HEK293 (cell line): ENCODE measurements at regions not wholly inside any gene's neighbourhood (a gene's known extent, or its start where the extent isn't known, plus 50 kb on each side); places are given as distances from the start of the nearest gene placed in this dataset.

Experiments
- CTCF ChIA-PET: fragments of 350-600 bp; formaldehyde crosslinking; extraction: SDS; loops from one replicate; lab custom pipeline; 2021; ENCODE audit warnings: antibody characterized with exemption; lab: Yijun Ruan, JAX
- POLR2A ChIA-PET: fragments of 300-600 bp; formaldehyde crosslinking; extraction: SDS; loops from one replicate; lab custom pipeline; 2020; ENCODE audit warnings: antibody characterized with exemption, inconsistent platforms; lab: Yijun Ruan, JAX
- H3K27ac ChIP-seq: fragments of 200-500 bp; sonication (Bioruptor generic); 2 replicates; pipeline ENCODE4 v1.5.1; 2014; ENCODE audit warnings: low read depth, low read length, control low read depth, inconsistent platforms; ENCODE audit errors: extremely low read depth
- H3K36me3 ChIP-seq, 2 experiments: fragments of 200-500 bp in 1 of 2; sonication (Bioruptor generic) in 1 of 2; 1 replicate in 1 of 2; 2 replicates in 1 of 2; pipeline ENCODE4 v1.5.1; 2014 to 2017; ENCODE audit warnings: inconsistent platforms in 2 of 2, low read length in 2 of 2; ENCODE audit not compliant: control insufficient read depth in 2 of 2, insufficient read depth in 1 of 2
- H3K4me1 ChIP-seq: fragments of 200-500 bp; sonication (Bioruptor generic); 2 replicates; pipeline ENCODE4 v1.5.1; 2014; ENCODE audit warnings: mild to moderate bottlenecking, low read length, inconsistent platforms; ENCODE audit not compliant: control insufficient read depth, insufficient read depth
- H3K4me3 ChIP-seq: 2 replicates; pipeline ENCODE4 v1.5.1; 2011; ENCODE audit warnings: low read depth, mild to moderate bottlenecking, control low read depth, low read length, moderate library complexity
- H3K9me3 ChIP-seq: fragments of 200-500 bp; sonication (Bioruptor generic); 2 replicates; pipeline ENCODE4 v1.5.1; 2014; ENCODE audit warnings: low read depth, low read length, inconsistent platforms; ENCODE audit not compliant: control insufficient read depth, insufficient read depth
- GLIS1 ChIP-seq: fragments of 450-650 bp; formaldehyde crosslinking; IDR thresholded peaks from 2 replicates; pipeline ENCODE4 v1.5.1; 2016; ENCODE audit warnings: missing biosample characterization, missing genetic modification characterization
- GLIS2 ChIP-seq: fragments of 450-650 bp; formaldehyde crosslinking; IDR thresholded peaks from 2 replicates; pipeline ENCODE4 v1.5.1; 2016; ENCODE audit warnings: missing biosample characterization, missing genetic modification characterization
- HOXA7 ChIP-seq: sonication (generic); formaldehyde crosslinking; IDR thresholded peaks from 2 replicates; pipeline ENCODE4 v1.8.1; 2022; ENCODE audit warnings: missing genetic modification reagents, borderline replicate concordance
- MYNN ChIP-seq: fragments of 450-650 bp; formaldehyde crosslinking; IDR thresholded peaks from 2 replicates; pipeline ENCODE4 v1.5.1; 2016; ENCODE audit warnings: missing biosample characterization, missing genetic modification characterization, borderline replicate concordance
- PRDM1 ChIP-seq: fragments of 450-650 bp; formaldehyde crosslinking; IDR thresholded peaks from 2 replicates; pipeline ENCODE4; 2016; ENCODE audit warnings: missing biosample characterization, missing genetic modification characterization
- REPIN1 ChIP-seq: fragments of 450-650 bp; formaldehyde crosslinking; IDR thresholded peaks from 2 replicates; pipeline ENCODE4 v1.5.1; 2017; ENCODE audit warnings: missing biosample characterization, missing genetic modification characterization, low read depth
- SETDB1 ChIP-seq: IDR thresholded peaks from one replicate; pipeline ENCODE4 v1.6.1; 2017; ENCODE audit warnings: mild to moderate bottlenecking, low read length, moderate library complexity, mixed read lengths; ENCODE audit not compliant: insufficient read length
- TRIM28 ChIP-seq: IDR thresholded peaks from 2 replicates; pipeline ENCODE4 v1.6.1; 2011; ENCODE audit warnings: low read length, control low read depth, borderline replicate concordance
- WT1 ChIP-seq: fragments of 450-650 bp; formaldehyde crosslinking; IDR thresholded peaks from 2 replicates; pipeline ENCODE4 v1.5.1; 2016; ENCODE audit warnings: missing biosample characterization, missing genetic modification characterization
- ZIC2 ChIP-seq: fragments of 450-650 bp; formaldehyde crosslinking; IDR thresholded peaks from 2 replicates; pipeline ENCODE4 v1.5.1; 2016; ENCODE audit warnings: missing biosample characterization, missing genetic modification characterization
- ZNF132 ChIP-seq: fragments of 450-650 bp; formaldehyde crosslinking; IDR thresholded peaks from 2 replicates; pipeline ENCODE4 v1.5.1; 2017; ENCODE audit warnings: missing biosample characterization, missing genetic modification characterization, borderline replicate concordance
- ZNF184 ChIP-seq: fragments of 450-650 bp; IDR thresholded peaks from 2 replicates; pipeline ENCODE4 v1.5.1; 2018; ENCODE audit warnings: missing biosample characterization, mild to moderate bottlenecking, missing genetic modification characterization
- ZNF391 ChIP-seq: fragments of 450-650 bp; formaldehyde crosslinking; IDR thresholded peaks from 2 replicates; pipeline ENCODE4 v1.5.1; 2016; ENCODE audit warnings: low read depth, missing biosample characterization, missing genetic modification characterization, borderline replicate concordance
- ZNF433 ChIP-seq: fragments of 450-650 bp; formaldehyde crosslinking; IDR thresholded peaks from 2 replicates; pipeline ENCODE4 v1.5.1; 2016; ENCODE audit warnings: missing biosample characterization, missing genetic modification characterization, low read depth
- ZNF473 ChIP-seq: fragments of 450-650 bp; formaldehyde crosslinking; IDR thresholded peaks from 2 replicates; pipeline ENCODE4 v1.5.1; 2017; ENCODE audit warnings: missing biosample characterization, missing genetic modification characterization
- ZNF529 ChIP-seq: fragments of 450-650 bp; formaldehyde crosslinking; IDR thresholded peaks from 2 replicates; pipeline ENCODE4 v1.5.1; 2017; ENCODE audit warnings: missing genetic modification characterization, missing biosample characterization; ENCODE audit not compliant: insufficient replicate concordance
- ZNF624 ChIP-seq: fragments of 450-650 bp; formaldehyde crosslinking; IDR thresholded peaks from 2 replicates; pipeline ENCODE4 v1.5.1; 2017; ENCODE audit warnings: missing biosample characterization, missing genetic modification characterization
- ZNF660 ChIP-seq: fragments of 450-650 bp; IDR thresholded peaks from 2 replicates; pipeline ENCODE4 v1.5.1; 2018; ENCODE audit warnings: missing biosample characterization, mild to moderate bottlenecking, missing genetic modification characterization
- ZNF664 ChIP-seq: fragments of 450-650 bp; formaldehyde crosslinking; IDR thresholded peaks from 2 replicates; pipeline ENCODE4 v1.5.1; 2016; ENCODE audit warnings: missing biosample characterization, missing genetic modification characterization
- TF ChIP-seq, protein P1 (sequence below): fragments of 450-650 bp; formaldehyde crosslinking; optimal IDR thresholded peaks from 2 replicates; pipeline ENCODE3; 2016; ENCODE audit warnings: missing biosample characterization, mild to moderate bottlenecking, missing genetic modification characterization
- TF ChIP-seq, protein P2 (sequence below): fragments of 450-650 bp; formaldehyde crosslinking; IDR thresholded peaks from 2 replicates; pipeline ENCODE4 v1.5.1; 2016; ENCODE audit warnings: missing biosample characterization, missing genetic modification characterization
- TF ChIP-seq, protein P3 (sequence below): fragments of 450-650 bp; formaldehyde crosslinking; IDR thresholded peaks from 2 replicates; pipeline ENCODE4 v1.5.1; 2016; ENCODE audit warnings: missing biosample characterization, missing genetic modification characterization
- TF ChIP-seq, protein P4 (sequence below): fragments of 450-650 bp; formaldehyde crosslinking; IDR thresholded peaks from 2 replicates; pipeline ENCODE4 v1.5.1; 2017; ENCODE audit warnings: missing biosample characterization, mild to moderate bottlenecking, missing genetic modification characterization, moderate library complexity
- TF ChIP-seq, protein P5 (sequence below): fragments of 450-650 bp; formaldehyde crosslinking; IDR thresholded peaks from 2 replicates; pipeline ENCODE4 v1.5.1; 2017; ENCODE audit warnings: missing biosample characterization, missing genetic modification characterization

DNA sequence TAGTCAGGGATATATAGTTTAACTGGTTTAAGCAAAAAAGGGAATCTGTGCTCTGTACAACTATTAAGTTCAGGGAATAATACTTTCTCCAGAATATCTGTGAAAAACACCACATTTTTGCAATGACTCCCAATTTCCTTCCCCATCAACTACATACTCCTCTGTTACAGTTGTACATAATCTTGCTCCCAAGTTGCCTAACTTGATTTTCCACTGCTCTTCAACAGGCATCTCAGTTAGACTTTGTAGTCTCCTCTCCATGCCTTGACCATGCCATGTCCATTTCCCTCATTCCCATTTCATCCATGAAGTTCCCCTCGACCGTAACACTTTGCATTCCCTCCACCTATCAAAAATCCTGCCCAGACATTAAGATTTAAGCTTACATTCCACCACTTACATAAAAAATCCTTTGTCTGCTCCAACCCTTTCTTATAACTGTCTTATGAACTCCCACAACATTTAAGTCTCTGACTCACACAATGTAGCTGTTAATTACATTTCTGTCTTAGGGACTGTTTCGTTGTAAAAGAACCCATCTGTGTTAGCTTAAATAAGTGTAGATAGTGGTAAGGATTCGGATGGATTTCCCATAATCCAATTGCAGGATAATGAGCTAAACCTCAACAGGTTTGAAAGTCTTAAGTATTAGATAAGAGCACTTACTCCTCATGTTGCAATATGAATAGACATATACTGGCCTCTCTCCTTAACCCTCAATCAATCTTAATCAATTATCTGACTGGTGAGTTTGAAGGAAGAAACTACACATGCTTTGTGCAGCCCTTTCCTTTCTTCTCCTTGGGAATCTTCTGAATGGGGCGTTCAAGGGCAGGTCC lies 156.5 kb downstream of the PAWR start:
- CTCF ChIA-PET, result interaction anchor here (0.7 kb wide), 1 partner anchor 114 kb away, joined by 3 read pairs; no protein-coding TSS in a partner anchor
- POLR2A ChIA-PET, result no interaction called here
- no peaks in the 10 kb centered on the region for H3K9me3 ChIP-seq
- H3K4me1 ChIP-seq, result peaks cover 3% of the 10 kb centered on the region; the same call in 1 of the 2 replicates
- H3K4me3 ChIP-seq, result no peak overlapping the region
- H3K36me3 ChIP-seq, result no peaks in the 10 kb centered on the region
- TF ChIP-seq, protein P1, sequence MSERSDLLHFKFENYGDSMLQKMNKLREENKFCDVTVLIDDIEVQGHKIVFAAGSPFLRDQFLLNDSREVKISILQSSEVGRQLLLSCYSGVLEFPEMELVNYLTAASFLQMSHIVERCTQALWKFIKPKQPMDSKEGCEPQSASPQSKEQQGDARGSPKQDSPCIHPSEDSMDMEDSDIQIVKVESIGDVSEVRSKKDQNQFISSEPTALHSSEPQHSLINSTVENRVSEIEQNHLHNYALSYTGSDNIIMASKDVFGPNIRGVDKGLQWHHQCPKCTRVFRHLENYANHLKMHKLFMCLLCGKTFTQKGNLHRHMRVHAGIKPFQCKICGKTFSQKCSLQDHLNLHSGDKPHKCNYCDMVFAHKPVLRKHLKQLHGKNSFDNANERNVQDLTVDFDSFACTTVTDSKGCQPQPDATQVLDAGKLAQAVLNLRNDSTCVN (tag by site-specific recombination), result no peak
- TF ChIP-seq ZNF473 (tag by site-specific recombination), result no peak
- TF ChIP-seq ZNF664 (tag by site-specific recombination), result no peak
- TF ChIP-seq, protein P2, sequence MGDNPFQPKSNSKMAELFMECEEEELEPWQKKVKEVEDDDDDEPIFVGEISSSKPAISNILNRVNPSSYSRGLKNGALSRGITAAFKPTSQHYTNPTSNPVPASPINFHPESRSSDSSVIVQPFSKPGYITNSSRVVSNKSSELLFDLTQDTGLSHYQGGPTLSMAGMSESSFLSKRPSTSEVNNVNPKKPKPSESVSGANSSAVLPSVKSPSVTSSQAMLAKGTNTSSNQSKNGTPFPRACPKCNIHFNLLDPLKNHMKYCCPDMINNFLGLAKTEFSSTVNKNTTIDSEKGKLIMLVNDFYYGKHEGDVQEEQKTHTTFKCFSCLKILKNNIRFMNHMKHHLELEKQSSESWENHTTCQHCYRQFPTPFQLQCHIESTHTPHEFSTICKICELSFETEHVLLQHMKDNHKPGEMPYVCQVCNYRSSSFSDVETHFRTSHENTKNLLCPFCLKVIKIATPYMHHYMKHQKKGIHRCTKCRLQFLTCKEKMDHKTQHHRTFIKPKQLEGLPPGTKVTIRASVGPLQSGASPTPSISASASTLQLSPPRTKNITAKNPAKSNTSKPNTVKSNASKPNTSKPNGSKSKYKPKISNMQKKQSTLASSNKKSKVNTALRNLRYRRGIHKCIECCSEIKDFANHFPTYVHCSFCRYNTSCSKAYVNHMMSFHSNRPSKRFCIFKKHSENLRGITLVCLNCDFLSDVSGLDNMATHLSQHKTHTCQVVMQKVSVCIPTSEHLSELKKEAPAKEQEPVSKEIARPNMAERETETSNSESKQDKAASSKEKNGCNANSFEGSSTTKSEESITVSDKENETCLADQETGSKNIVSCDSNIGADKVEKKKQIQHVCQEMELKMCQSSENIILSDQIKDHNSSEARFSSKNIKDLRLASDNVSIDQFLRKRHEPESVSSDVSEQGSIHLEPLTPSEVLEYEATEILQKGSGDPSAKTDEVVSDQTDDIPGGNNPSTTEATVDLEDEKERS (tag by site-specific recombination), result no peak
- TF ChIP-seq, protein P3, sequence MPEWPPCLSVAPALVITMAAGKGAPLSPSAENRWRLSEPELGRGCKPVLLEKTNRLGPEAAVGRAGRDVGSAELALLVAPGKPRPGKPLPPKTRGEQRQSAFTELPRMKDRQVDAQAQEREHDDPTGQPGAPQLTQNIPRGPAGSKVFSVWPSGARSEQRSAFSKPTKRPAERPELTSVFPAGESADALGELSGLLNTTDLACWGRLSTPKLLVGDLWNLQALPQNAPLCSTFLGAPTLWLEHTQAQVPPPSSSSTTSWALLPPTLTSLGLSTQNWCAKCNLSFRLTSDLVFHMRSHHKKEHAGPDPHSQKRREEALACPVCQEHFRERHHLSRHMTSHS, result no peak
- TF ChIP-seq ZNF624 (tag by site-specific recombination), result no peak
- TF ChIP-seq, all 188 proteins: peak for 0
- no peak overlapping the region for H3K27ac ChIP-seq

DNA sequence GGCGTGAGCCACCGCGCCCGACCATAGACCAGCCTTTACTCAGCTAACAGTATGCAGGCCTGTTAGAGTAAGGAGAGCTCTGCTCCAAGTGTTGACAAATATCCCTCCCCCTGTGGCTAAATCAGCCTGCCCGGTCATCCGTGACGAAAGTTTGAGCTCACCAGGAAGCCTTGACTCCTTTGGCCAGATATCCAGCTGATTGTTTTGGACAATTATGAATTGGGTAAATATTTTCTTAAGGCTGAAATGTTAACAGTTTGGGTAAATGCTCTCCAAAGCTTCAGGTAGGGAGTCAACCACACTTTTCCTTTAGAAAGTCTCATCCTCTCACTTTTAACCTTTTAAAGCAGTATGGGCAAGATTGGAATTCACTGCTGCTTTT lies 157.9 kb downstream of the PAWR start:
- TF ChIP-seq ZNF391 (tag by site-specific recombination), result no peak
- peak; percentile 74 for TF ChIP-seq TRIM28
- TF ChIP-seq ZNF529 (tag by site-specific recombination), result no peak
- peak; percentile 44; the same call in 1 of the 2 replicates for TF ChIP-seq ZIC2
- no peak for TF ChIP-seq ZNF433 (tag by site-specific recombination)
- TF ChIP-seq ZNF184 (tag by site-specific recombination), result peak; percentile 91
- peak; percentile 55 for TF ChIP-seq PRDM1 (tag by site-specific recombination)
- peak; percentile 69 for TF ChIP-seq WT1 (tag by site-specific recombination)
- peak; percentile 49 for TF ChIP-seq SETDB1
- Histone ChIP-seq H3K36me3 (no peaks in the 10 kb centered on the region), H3K4me1 (peaks cover 3% of the 10 kb centered on the region; the same call in 1 of the 2 replicates), H3K9me3 (no peaks in the 10 kb centered on the region), H3K4me3 (no peak overlapping the region), H3K27ac (no peak overlapping the region)
- POLR2A ChIA-PET, result interaction anchor here (1.2 kb wide), 1 partner anchor 14 kb away, joined by 4 read pairs; no protein-coding TSS in a partner anchor
- CTCF ChIA-PET, result interaction anchor here (0.5 to 0.7 kb wide), 2 partner anchors 13 to 100 kb away, joined by 3 to 4 read pairs; no protein-coding TSS in a partner anchor

DNA sequence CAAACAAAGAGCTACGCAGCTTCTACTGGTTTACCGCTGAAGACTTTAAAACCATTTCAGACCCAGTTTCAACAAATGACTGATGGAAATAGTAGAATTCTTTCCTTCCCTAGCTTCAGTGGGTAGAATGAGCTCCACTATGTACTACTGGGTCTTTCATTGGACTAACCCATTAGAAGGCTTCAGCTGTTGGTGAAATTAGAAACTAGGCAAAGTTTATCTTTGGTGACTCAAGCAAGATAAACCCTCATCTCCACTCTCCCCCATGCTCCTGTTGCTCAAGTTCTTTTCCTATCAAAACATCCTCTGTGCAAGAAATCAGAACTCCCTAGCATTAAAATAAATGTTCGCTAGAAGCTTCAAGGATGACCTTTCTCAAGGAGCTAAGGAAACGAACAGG lies 159.2 kb downstream of the PAWR start:
- ChIA-PET POLR2A (no interaction called here), CTCF (no interaction called here)
- H3K4me3 ChIP-seq, result no peak overlapping the region
- peaks cover 3% of the 10 kb centered on the region; the same call in 1 of the 2 replicates for H3K4me1 ChIP-seq
- H3K9me3 ChIP-seq, result no peaks in the 10 kb centered on the region
- H3K27ac ChIP-seq, result no peak overlapping the region
- no peaks in the 10 kb centered on the region for H3K36me3 ChIP-seq
- TF ChIP-seq MYNN (tag by site-specific recombination) (no peak), ZNF132 (tag by site-specific recombination) (no peak), HOXA7 (CRISPR knock-in tag) (no peak), GLIS2 (tag by site-specific recombination) (no peak), ZNF660 (no peak), GLIS1 (no peak), REPIN1 (tag by site-specific recombination) (no peak)
- TF ChIP-seq, protein P4, sequence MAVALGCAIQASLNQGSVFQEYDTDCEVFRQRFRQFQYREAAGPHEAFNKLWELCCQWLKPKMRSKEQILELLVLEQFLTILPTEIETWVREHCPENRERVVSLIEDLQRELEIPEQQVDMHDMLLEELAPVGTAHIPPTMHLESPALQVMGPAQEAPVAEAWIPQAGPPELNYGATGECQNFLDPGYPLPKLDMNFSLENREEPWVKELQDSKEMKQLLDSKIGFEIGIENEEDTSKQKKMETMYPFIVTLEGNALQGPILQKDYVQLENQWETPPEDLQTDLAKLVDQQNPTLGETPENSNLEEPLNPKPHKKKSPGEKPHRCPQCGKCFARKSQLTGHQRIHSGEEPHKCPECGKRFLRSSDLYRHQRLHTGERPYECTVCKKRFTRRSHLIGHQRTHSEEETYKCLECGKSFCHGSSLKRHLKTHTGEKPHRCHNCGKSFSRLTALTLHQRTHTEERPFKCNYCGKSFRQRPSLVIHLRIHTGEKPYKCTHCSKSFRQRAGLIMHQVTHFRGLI (tag by site-specific recombination), result no peak
- TF ChIP-seq, protein P5, sequence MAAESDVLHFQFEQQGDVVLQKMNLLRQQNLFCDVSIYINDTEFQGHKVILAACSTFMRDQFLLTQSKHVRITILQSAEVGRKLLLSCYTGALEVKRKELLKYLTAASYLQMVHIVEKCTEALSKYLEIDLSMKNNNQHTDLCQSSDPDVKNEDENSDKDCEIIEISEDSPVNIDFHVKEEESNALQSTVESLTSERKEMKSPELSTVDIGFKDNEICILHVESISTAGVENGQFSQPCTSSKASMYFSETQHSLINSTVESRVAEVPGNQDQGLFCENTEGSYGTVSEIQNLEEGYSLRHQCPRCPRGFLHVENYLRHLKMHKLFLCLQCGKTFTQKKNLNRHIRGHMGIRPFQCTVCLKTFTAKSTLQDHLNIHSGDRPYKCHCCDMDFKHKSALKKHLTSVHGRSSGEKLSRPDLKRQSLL, result no peak
